ENCODE measurements at regions not wholly inside any gene's neighbourhood (a gene's known extent, or its start where the extent isn't known, plus 50 kb on each side); places are given as distances from the start of the nearest gene placed in this dataset.

GRCh38 chr12:88952562-88952942 is 372.3 kb upstream of the KITLG start:
- no peaks in the 10 kb centered on the region for H3K36me3 ChIP-seq (ENCODE audit: control insufficient read depth, insufficient read depth, low read length)
- H3K4me1 ChIP-seq, result peaks cover 10% of the 10 kb centered on the region
- no peaks in the 10 kb centered on the region for H3K9me3 ChIP-seq (ENCODE audit: control insufficient read depth, low read length)
- H3K27ac ChIP-seq, result no peak overlapping the region
- H3K4me3 ChIP-seq (ENCODE audit: low read depth, low read length), result no peak overlapping the region
- no peaks in the 10 kb centered on the region for H3K79me2 ChIP-seq
- TF ChIP-seq CTCF (IDR thresholded peaks at IDR 0.05), result no peak
- H2AFZ ChIP-seq, result peak overlapping the region; percentile 56
- no peak overlapping the region for H3K9ac ChIP-seq
- no peaks in the 10 kb centered on the region for H3K27me3 ChIP-seq (ENCODE audit: control insufficient read depth, insufficient read depth, low read length)
- H3K4me2 ChIP-seq (ENCODE audit: low read length), result no peak overlapping the region

- Histone ChIP-seq H2AFZ (peak overlapping the region; percentile 56), H3K36me3 (ENCODE audit: control insufficient read depth, insufficient read depth, low read length) (no peaks in the 10 kb centered on the region), H3K4me3 (ENCODE audit: low read depth, low read length) (no peak overlapping the region), H3K9me3 (ENCODE audit: control insufficient read depth, low read length) (no peaks in the 10 kb centered on the region), H3K4me2 (ENCODE audit: low read length) (no peak overlapping the region), H3K27ac (no peak overlapping the region), H3K79me2 (no peaks in the 10 kb centered on the region), H3K4me1 (peaks cover 16% of the 10 kb centered on the region), H3K27me3 (ENCODE audit: control insufficient read depth, insufficient read depth, low read length) (no peaks in the 10 kb centered on the region), H3K9ac (no peak overlapping the region)
- TF ChIP-seq CTCF (IDR thresholded peaks at IDR 0.05), result no peak
Observed at GRCh38 chr12:88951860-88952561, 371.7 kb upstream of the KITLG start.

- no peaks in the 10 kb centered on the region for H3K27me3 ChIP-seq (ENCODE audit: control insufficient read depth, insufficient read depth, low read length)
- peaks cover 17% of the 10 kb centered on the region for H3K4me1 ChIP-seq
- no peaks in the 10 kb centered on the region for H3K9me3 ChIP-seq (ENCODE audit: control insufficient read depth, low read length)
- no peak overlapping the region for H3K27ac ChIP-seq
- H3K36me3 ChIP-seq (ENCODE audit: control insufficient read depth, insufficient read depth, low read length), result no peaks in the 10 kb centered on the region
- no peak overlapping the region for H3K4me3 ChIP-seq (ENCODE audit: low read depth, low read length)
- H3K79me2 ChIP-seq, result no peaks in the 10 kb centered on the region
- H2AFZ ChIP-seq, result no peak overlapping the region
- H3K9ac ChIP-seq, result no peak overlapping the region
- TF ChIP-seq CTCF (IDR thresholded peaks at IDR 0.05), result no peak
- H3K4me2 ChIP-seq (ENCODE audit: low read length), result no peak overlapping the region
Observed at GRCh38 chr12:88951177-88951576, 370.9 kb upstream of the KITLG start.

GRCh38 chr12:88947486-88948043 is 367.3 kb upstream of the KITLG start:
- no peak for TF ChIP-seq CTCF (IDR thresholded peaks at IDR 0.05)
- Histone ChIP-seq H3K4me3 (ENCODE audit: low read depth, low read length) (no peak overlapping the region), H3K27ac (no peak overlapping the region), H2AFZ (no peak overlapping the region), H3K4me2 (ENCODE audit: low read length) (no peak overlapping the region), H3K36me3 (ENCODE audit: control insufficient read depth, insufficient read depth, low read length) (no peaks in the 10 kb centered on the region), H3K79me2 (no peaks in the 10 kb centered on the region), H3K9me3 (ENCODE audit: control insufficient read depth, low read length) (no peaks in the 10 kb centered on the region), H3K4me1 (peaks cover 10% of the 10 kb centered on the region), H3K27me3 (ENCODE audit: control insufficient read depth, insufficient read depth, low read length) (no peaks in the 10 kb centered on the region), H3K9ac (no peak overlapping the region)
